HG03439 (cell line): ENCODE measurements at regions not wholly inside any gene's neighbourhood (a gene's known extent, or its start where the extent isn't known, plus 50 kb on each side); places are given as distances from the start of the nearest gene placed in this dataset.
A peak's percentile ranks its signal among the peaks of the same experiment; 100 is the strongest.
"Not testable (repeated sequence)": the region's sequence is repeated elsewhere in the genome, so short reads cannot be mapped to it uniquely, and the experiment has no call there.

Source experiments
- ATAC-seq: cut with Tn5 transposase; IDR thresholded peaks from one replicate; pipeline ENCODE4 v1.9.1; 2021; ENCODE audit warnings: mild to moderate bottlenecking, moderate library complexity; ENCODE audit not compliant: unreplicated experiment

DNA sequence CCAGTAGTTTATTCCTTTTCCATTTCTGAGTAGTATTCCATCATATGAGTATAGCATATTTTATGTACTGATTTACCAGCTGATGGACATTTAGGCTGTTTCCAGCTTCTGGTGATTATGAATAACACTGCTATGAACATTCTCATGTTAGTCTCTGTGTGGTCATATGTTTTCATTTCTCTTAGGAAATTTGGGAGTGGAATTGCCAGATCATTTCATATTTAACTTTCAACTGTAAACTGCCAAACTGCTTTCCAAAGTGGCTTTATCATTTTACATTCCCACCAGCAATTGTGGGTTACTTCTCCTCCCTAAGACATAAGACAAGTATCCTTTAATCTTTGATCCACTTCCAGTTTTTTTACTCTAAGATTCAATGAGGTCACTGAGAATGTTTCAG, 85.7 kb upstream of the RALGPS2 start:
- no peak for ATAC-seq

DNA sequence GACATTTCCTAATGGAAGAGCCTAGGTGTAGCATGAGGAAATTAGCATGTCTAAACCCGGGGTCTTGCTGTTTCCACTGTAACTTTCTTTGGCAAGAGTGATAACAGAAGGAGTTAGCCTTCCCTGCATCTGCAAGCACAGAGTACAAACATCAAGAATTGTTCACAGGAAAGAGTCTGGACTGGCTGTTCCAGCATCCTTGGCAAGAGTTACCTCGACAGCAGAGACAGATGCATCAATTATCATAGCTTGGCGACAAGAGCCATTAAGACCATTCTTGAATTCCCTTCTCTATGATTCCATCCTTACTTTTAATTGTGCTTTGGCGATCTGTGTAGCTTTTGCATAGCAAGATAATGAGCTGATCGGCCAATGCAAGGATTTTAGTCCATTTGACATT, 82.8 kb upstream of the RALGPS2 start:
- no peak for ATAC-seq

DNA sequence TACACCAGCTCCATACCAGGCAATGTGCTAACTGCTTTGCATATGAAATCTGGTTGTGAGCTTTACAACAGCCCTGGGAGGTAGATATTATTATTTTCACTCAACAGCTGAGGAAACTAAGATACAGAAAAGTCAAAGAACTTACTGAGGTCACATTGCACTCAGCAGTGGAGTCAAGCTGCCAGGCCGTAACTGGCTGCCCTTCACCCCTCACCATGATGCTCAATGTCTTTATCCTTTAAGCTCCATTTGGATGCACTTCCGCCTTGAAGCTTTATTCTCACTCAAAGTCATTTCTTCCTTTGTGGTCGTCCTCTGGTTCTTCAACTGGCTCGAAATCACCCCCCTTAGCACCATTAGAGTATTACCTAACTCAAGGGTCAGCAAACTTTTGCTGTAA, 81.7 kb upstream of the RALGPS2 start:
- no peak for ATAC-seq

DNA sequence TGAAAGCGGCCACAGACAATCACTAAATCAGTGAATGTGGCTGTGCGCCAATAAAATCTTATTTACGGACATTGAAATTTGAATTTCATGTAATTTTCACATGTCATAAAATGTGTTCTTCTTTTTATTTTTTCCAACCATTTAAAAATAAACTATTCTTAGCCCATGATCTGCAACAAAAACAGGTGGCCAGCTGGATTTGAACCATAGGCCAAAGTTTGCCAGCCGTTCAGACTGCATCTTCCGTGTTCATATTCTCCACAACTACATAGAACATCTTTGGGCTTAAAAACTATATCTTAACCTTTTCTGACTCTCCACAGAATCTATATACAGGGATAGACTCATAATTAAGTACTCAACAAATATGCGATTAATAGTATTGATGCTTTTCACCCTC, 81.2 kb upstream of the RALGPS2 start:
- no peak for ATAC-seq

DNA sequence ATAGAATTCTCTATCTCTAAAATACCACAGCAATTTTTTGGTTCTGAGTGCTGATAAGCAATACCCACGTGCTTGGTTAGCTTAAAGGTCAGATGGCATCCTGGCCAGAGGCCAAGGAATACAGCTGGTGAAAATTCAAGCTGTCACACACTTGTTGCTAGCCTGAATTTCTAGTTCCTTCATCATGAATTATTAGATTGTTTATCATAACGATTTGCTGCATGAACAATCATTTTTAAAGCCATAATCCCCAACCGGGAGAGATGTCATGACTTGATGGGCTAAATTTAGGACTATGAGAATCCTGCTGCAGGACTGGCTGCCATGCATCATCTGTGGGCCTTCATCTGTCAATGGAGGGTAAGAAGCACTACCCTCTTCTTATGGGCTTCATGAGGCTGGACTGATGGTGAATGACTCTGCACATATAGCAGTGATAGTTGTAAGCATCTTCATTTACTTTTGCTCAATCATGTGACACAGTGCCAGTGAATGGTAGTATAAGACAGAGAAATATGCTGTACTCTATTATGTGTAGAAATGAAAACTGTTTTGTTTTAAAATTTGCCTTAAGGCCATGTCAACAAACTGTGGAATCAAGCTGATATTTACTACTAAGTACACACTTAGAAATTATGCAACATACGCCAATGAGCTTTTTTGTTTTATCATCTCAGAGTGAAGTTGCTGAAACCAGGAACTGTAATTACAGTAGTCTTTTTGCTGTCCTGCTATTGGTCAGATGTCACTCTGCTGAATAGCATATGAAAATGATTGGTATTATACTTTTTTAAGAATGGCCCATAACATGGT, 80.5 kb upstream of the RALGPS2 start:
- ATAC-seq = no peak

DNA sequence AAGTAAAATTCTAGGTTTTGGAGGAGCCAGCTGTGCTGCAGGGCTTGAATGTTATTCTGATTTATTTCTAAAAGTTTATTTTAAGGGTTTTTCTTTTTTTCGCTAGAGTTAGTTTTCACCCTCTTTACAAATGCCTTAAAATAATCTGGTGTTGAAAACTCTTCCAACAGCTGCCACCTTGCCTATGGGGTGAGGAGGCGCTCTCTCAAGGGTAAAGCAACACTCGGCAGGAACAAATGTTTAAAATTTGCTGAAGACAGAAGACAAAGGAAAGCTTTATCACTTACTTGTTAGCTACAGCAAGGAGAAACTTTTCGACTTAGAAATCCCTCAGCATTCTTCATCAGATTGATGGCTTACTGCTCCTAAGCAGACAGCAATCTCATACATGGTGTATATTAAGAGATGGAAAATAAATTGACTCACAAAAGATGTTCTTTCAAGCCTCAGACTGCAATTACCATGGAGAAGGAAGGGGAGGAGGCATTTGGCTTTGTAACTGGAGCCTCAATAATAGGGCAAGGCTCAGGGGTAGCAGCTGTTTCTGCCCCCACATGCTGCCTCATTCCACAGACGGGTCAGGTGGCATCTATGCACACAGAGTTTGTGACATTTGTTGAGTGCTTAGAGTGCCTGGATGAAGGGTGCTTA, 79.8 kb upstream of the RALGPS2 start:
- ATAC-seq = no peak

DNA sequence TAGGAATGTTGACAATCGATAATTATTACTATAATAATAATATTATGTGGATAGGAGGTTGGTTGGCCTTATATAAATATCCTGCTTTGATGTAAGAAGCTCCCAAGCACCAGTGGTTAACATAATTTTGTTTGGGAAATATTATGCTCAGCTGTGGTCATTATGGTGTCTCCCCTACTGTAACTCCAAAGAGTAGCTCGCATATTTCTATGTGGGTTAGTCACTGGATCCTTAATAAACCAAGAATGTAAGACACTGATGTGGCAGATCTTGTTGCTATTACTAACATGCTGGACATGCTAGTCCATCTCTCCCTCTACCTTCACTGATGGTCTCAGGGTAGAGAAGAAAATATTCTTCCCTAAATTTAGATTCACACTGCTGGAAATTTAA, 79.2 kb upstream of the RALGPS2 start:
- ATAC-seq = no peak

DNA sequence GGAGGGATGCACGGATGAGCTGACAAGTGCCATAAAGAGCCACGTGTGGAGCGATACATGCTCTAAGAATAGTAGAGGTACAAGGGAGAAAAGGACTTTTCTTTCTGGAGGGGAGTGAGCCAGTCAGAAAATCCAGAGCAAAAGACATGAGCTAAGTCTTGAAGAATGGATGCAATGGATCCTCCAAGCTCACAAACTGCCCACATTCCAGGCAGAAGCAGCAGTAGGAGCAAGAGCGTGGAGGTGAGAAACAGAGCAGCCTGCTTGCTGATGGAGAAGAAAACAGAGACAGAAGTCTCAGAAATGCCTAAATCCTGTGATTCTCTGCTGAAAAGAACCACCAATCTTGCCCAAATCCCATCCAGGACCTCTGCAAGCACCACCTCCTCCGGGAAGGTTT, 78.2 kb upstream of the RALGPS2 start:
- ATAC-seq = no peak

DNA sequence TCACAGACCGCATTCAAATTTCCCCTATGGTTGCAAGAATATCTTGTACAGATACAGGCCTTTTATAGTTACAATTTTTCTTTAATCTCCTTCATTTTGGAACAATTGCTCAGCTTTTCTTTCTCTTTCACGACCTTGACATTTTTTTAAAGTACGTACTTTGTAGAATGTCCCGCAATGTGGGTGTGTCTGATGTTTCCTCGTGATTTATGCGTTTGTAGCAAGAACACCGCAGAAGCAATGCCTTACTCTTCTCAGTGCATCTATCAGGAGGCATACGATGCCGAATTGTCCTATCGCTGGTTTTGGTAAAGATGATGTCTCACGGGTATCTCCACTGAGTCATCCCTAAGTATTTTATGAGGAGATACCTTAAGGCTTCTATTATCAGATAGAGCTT, 76.9 kb upstream of the RALGPS2 start:
- ATAC-seq = no peak

DNA sequence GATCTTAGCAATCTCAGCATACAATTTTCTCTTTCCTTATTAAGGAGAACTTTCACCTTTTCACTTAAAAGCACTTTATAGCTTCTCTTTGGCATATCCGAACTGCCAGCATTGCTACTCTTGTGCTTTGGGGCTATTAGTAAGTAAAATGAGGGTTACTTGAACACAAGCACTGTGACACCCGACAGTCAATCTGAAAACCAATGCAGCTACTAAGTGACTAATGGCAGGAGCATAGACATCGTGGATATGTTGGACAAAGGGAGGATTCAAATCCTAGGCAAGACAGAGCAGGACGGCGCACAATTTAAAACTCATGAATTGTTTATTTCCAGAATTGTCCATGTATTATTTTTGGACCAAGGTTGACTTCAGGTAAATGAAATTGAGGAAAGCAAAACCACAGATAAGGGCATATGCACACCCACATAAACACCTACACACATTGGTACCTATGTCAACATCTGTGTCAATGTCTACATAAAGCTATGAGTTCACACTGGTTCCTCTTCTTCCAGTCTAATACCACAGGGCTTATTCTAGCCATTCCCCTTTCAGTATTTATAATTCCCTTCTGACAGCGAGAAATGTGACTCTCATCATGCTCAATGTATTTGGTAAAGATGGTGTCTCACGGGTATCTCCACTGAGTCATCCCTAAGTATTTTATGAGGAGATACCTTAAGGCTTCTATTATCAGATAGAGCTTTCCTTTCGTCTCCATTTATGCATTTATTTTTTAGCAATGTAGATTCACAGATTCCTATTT, 75.3 kb upstream of the RALGPS2 start:
- ATAC-seq = no peak

DNA sequence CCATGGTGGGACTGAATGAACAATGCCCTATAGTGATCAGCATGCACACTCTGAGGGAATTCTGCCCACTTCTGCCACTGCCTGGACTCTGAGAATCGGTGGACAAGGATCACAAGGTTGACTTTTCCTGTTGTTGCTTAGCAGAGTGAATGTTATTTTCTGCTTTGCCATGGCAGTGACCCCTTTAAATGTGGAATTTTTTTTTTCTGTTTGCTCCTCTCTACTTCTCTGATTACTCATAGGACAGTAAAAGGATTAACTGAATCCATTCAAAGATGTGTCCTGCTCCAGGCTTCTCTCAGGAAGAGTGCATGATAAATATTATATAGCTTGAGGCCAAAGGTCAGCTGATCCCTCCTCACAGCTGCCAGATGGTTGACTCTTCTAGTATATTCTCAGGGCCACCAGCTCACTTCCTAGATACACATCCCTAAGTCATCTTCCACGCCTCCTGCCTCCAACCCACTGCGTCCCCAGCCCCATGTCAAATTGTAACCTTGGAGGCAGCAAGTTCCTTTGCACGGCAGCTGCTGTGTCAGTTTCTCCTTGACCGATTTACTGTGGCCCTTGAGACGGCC, 74.0 kb upstream of the RALGPS2 start:
- ATAC-seq = no peak

DNA sequence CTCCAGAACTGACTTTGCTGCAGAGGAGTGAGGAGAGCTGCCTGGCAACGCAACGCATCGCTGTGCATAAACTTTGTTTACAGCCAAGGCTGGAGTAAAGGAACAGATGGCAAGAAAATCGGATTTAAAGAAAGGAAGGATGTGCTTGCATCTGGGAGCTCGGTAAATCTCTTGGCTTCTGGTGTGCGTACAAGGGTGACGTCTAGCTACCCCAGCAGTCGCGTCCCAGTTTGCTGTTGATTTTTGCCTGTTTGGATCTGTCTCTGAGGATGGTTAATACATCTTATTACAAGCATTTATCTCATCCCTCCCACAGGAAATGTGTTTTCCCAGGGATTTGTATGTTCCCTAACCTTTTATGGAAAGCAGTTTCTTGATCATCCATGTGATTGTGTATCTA, 73.3 kb upstream of the RALGPS2 start:
- ATAC-seq = no peak

DNA sequence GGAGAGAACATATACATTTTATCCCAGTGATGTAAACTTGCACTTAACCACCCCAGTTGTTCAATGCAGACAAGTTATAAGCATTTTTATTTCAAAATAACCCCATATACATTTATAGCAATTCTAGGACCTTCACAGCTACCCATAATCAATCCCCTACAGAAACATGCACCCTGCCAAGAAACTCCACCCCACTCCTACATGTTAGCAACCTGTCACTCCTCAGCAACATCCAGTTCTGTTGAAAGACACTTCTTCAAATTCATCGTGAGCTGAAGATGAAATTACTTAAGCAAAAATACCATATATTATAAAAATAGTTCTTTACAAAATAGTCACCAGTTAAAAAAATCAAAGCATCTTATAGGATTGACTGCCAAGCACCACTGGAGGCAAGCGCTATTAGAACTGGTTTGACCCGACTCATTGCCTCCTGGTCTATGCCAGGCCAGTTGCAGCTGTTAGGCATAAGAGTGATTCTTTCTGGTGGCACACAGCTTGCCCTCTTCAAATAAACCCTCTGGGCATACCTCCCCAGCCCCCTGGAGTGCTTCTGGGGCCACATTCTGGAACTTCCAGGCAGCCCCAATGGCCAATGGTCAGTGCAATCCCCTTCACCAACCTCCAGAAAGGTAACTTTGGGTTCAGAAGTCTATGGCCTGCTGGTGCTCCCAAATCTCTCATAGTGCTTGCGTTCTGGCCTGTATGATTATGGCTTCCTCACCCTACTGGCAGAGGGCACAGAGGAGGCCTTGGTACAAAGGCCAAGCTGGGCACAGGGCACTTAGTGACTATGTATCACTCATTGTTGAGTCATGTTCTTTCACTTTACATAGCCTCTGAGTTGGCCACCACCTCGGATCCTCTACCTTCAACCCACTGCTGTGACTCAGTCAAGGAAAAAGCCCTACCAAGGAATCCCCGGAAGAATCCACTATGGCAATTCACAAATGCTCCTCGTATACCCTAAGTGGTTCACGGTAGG, 72.2 kb upstream of the RALGPS2 start:
- ATAC-seq = no peak

DNA sequence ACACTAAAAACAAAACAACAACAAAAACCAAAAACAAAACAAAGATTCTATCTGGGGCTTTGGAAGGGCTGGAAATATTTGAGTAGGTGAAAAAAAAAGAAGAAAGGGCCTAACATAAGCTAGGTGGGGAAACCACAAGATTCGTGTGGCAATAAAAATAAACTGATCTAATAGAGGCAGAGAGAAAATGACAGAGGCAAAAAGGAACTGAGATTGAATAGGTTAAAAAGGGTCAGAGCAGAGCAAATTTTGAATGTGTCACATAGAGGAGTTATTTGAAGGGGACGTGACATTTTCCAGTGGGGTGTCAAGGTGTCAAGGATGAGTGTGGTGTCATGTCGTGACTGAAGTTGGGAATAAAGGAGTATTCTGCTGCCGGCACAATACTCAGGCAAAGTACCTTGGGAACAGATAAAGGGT, 65.2 kb upstream of the RALGPS2 start:
- peak; percentile 74 for ATAC-seq

DNA sequence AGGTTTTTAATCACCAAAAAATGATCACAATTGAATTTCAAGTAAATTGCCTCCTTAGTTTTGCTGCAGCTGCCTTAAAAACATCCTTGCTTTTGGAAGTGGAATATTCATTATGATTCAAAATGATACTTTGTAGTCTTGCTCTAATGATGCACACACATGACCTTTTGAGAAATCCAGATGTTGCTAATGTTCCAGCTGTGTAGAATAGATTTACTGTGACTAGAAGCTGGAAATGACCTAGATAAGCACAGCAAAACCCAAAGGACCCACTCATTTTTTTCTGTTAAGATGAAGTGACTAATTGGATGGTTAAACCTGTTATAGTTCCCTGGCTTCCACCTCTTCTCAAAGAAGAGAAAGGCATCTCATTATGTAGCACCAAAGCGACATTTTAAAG, 64.6 kb upstream of the RALGPS2 start:
- no peak for ATAC-seq

DNA sequence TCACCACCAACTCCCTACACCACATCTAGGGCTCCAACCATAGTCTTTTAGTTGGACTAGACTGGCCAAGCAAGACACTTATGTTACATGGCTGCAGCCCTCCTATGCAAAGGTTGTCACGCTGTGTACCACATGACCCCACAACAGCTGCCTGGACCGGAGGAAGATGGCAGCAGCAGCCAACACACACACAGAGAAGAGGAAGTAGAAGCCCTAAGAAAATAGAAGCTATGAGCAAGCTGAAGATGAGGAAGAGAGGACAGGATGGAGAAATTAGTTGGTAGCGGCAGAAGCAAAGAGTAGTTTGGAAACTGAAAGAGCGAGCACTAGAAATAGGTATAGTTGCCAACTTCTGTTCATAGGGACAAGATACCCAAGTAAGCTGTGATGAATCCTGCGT, 60.8 kb upstream of the RALGPS2 start:
- peak; percentile 67 for ATAC-seq

DNA sequence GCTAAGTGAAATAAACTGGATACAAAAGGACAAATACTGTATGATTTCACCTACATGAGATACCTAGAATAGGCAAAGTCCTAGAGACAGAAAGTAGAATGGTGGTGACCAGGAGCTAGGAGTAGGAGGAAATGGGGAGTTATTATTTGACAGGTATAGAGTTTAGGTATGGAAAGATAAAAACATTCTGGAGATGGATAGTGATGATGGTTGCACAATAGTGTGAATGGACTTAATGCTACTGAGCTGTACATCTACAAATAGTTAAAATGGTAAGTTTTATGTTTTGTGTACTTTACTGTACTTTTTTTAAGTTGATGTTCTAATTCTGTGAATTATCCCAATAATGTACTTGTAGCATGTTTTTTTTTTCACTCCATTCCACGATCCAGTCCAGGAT, 59.5 kb upstream of the RALGPS2 start:
- ATAC-seq = no peak

DNA sequence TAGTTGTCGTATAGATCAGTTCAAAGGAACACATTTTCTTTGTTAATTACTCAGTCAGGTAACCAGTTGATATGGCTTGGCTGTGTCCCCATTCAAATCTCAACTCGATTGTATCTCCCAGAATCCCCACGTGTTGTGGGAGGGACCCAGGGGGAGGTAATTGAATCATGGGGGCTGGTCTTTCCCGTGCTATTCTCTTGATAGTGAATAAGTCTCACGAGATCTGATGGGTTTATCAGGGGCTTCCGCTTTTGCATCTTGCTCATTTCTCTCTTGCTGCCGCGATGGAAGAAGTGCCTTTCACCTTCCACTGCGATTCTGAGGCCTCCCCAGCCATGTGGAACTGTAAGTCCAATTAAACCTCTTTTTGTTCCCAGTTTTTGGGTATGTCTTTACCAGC, 58.2 kb upstream of the RALGPS2 start:
- not testable (repeated sequence) for ATAC-seq

DNA sequence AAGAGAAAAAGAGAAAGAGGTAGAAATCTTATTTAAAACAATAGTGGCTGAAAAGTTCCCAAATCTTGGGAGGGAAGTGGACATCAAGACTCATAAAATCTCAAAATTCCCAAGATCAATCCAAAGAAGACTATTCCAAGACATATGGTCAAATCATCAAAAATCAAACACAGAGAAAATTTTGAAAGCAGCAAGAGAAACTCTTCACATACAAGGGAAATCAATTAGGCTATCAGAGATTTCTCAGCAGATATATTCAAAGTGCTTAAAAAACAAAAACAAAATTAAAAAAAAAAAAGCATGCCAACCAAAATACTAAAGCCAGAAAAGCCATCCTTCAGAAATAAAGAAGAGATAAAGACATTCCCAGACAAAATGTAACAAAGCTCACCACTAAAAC, 52.6 kb upstream of the RALGPS2 start:
- no peak for ATAC-seq

DNA sequence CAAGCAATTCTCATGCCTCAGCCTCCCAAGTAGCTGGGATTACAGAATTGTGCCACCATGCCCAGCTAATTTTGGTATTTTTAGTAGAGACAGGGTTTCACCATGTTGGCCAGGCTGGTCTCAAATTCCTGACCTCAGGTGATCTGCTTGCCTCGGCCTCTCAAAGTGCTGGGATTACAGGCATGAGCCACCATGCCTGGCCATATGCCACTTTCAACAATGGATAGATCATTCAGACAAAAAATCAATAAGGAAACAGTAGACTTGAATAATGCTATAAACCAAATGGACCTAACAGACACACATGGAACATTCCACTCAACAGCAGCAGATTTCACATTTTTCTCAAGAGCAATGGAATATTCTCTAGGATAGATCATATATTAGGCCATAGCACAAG, 50.5 kb upstream of the RALGPS2 start:
- not testable (repeated sequence) for ATAC-seq
